A549 (cell line): ENCODE measurements at regions not wholly inside any gene's neighbourhood (a gene's known extent, or its start where the extent isn't known, plus 50 kb on each side); places are given as distances from the start of the nearest gene placed in this dataset.

Experiments
- BHLHE40 ChIP-seq: IDR thresholded peaks from 2 replicates; pipeline ENCODE4 v1.6.1; 2012; ENCODE audit warnings: low read depth, low read length, inconsistent platforms
- CHD4 ChIP-seq: fragments of 200-600 bp; sonication (generic); IDR thresholded peaks from 2 replicates; pipeline ENCODE4 v1.6.1; 2016; ENCODE audit warnings: antibody characterized with exemption, mild to moderate bottlenecking, borderline replicate concordance
- MAZ ChIP-seq: fragments of 150-350 bp; IDR thresholded peaks from 2 replicates; pipeline ENCODE4 v1.6.1; 2014; ENCODE audit warnings: antibody characterized with exemption, low read depth, low read length, borderline replicate concordance
- POLR2A ChIP-seq: IDR thresholded peaks from 2 replicates; pipeline ENCODE4 v1.6.1; 2012; ENCODE audit warnings: mild to moderate bottlenecking, low read length
- TF ChIP-seq, protein P1 (sequence below): fragments of >200 bp; sonication (Bioruptor Twin); formaldehyde crosslinking; IDR thresholded peaks from 3 replicates; pipeline ENCODE4 v1.5.1; 2016
- TF ChIP-seq, protein P2 (sequence below): fragments of 250-450 bp; sonication (Bioruptor Pico); IDR thresholded peaks from 2 replicates; pipeline ENCODE4 v1.5.0; 2021; ENCODE audit warnings: mild to moderate bottlenecking, moderate library complexity, borderline replicate concordance
- TF ChIP-seq, protein P3 (sequence below): IDR thresholded peaks from 2 replicates; pipeline ENCODE4 v1.6.1; 2012

DNA sequence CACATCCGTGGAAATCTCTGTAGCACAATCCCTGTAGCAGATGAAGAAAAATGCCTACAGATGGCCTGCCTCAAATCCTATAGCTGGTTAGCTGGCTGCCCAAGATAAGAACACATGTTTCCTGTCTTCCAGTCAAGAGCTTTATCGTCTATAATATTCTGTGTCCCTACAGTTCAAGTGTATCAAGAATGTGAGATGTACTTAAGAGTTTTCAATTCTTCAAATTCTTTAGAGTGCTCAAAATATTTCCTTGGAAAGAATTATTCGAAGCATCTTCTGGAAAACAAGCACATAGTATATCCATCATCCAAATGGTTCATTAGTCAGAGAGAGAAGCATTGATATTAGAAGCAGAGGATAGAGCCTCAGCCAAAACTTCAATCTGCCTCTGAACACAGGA lies 239.8 kb downstream of the COG6 start:
- TF ChIP-seq POLR2A (no peak), MAZ (no peak), BHLHE40 (no peak), CHD4 (no peak)
- TF ChIP-seq, protein P1, sequence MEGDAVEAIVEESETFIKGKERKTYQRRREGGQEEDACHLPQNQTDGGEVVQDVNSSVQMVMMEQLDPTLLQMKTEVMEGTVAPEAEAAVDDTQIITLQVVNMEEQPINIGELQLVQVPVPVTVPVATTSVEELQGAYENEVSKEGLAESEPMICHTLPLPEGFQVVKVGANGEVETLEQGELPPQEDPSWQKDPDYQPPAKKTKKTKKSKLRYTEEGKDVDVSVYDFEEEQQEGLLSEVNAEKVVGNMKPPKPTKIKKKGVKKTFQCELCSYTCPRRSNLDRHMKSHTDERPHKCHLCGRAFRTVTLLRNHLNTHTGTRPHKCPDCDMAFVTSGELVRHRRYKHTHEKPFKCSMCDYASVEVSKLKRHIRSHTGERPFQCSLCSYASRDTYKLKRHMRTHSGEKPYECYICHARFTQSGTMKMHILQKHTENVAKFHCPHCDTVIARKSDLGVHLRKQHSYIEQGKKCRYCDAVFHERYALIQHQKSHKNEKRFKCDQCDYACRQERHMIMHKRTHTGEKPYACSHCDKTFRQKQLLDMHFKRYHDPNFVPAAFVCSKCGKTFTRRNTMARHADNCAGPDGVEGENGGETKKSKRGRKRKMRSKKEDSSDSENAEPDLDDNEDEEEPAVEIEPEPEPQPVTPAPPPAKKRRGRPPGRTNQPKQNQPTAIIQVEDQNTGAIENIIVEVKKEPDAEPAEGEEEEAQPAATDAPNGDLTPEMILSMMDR: no peak
- TF ChIP-seq, protein P2, sequence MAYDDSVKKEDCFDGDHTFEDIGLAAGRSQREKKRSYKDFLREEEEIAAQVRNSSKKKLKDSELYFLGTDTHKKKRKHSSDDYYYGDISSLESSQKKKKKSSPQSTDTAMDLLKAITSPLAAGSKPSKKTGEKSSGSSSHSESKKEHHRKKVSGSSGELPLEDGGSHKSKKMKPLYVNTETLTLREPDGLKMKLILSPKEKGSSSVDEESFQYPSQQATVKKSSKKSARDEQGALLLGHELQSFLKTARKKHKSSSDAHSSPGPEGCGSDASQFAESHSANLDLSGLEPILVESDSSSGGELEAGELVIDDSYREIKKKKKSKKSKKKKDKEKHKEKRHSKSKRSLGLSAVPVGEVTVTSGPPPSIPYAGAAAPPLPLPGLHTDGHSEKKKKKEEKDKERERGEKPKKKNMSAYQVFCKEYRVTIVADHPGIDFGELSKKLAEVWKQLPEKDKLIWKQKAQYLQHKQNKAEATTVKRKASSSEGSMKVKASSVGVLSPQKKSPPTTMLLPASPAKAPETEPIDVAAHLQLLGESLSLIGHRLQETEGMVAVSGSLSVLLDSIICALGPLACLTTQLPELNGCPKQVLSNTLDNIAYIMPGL: no peak
- TF ChIP-seq, protein P3, sequence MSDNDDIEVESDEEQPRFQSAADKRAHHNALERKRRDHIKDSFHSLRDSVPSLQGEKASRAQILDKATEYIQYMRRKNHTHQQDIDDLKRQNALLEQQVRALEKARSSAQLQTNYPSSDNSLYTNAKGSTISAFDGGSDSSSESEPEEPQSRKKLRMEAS: no peak
